Stimulated activated CD8-positive, alpha-beta memory T cell treated with anti-CD3 and anti-CD28 coated beads, Interleukin-12 subunit alpha, Interleukin-12 subunit beta, amount 100 ng/mL, for 24 hours (primary cell): ENCODE measurements at regions not wholly inside any gene's neighbourhood (a gene's known extent, or its start where the extent isn't known, plus 50 kb on each side); places are given as distances from the start of the nearest gene placed in this dataset.
A peak's percentile ranks its signal among the peaks of the same experiment; 100 is the strongest.

ENCODE experiments used
- DNase-seq: peaks from one replicate; pipeline ENCODE4 v3.0.0-alpha.2; 2020; ENCODE audit errors: extremely low read depth

GRCh38 chr12:65598688-65599087, 225.6 kb upstream of the HMGA2 start:
- no peak for DNase-seq

DNA sequence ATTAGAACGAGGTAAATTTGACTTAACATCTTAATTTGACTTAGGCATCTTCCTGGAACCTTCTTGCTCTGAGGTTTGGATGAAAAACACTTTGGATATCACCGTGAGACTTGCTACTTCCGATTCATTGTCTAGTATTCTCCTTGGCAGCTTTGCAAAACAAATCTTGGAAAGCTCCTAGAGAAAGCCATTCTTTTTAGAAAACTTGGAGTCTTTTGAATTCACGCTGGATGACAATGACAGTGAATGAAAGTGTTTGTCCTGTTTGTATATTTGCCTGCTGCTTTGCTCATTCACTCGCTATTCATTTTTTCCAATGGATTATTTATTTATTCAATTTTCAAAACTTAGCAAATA, 222.1 kb upstream of the HMGA2 start:
- no peak for DNase-seq

DNA sequence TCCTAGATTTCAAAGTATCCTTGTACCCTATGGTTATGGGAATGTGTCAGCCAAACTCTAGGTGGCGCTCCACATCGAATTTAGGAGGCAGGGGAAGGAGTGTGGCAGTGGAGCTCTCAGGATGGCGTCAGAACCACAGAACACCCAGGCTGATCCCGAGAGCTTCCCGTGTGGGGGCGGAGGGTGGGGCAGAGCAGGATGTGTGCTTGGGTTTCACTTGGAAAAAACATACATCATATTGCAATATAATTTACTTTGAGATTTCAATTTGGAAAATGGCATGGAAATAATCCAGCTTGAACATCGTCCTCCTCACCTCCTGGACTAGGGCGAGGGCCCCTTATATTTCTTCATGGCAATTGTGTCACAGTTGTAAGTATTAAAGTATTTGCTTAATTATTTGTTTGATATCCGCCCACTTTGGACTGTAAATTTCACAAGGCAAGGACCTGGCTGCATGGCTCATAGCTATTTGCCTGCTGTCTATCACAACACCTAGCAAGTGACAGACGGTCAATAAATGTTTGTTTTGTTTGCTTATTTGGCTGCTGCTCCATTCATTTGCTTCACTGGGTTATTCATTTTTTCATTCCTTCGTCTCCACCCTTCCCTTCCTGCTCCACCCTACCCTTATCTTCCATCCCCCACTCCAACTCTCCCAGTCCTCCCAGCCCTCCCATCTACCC, 221.5 kb upstream of the HMGA2 start:
- DNase-seq = peak; percentile 9

- DNase-seq = no peak
Measured at GRCh38 chr12:65603438-65604351, 220.6 kb upstream of the HMGA2 start.

DNA sequence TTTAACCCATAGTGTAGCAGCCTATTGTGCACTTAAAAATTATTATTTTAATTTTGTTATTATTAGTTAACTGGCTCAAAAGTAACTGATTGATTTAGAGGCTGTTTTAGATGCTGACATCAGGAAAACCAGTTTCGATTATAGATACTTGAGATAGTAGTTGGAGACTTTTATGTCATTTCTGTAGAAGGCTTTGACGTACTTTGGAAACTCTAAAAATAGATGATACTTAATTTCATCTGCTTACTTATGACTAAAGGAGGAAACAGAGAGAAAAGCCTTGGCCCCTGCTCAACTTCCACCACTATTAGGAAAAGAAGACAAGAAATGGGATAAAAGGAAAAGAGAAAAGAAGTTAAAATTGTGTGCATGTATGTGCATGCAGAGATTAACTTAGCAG, 219.3 kb upstream of the HMGA2 start:
- DNase-seq = no peak

GRCh38 chr12:65606008-65606766, 218.1 kb upstream of the HMGA2 start:
- DNase-seq = no peak

GRCh38 chr12:65607401-65607841, 216.9 kb upstream of the HMGA2 start:
- DNase-seq = no peak

DNA sequence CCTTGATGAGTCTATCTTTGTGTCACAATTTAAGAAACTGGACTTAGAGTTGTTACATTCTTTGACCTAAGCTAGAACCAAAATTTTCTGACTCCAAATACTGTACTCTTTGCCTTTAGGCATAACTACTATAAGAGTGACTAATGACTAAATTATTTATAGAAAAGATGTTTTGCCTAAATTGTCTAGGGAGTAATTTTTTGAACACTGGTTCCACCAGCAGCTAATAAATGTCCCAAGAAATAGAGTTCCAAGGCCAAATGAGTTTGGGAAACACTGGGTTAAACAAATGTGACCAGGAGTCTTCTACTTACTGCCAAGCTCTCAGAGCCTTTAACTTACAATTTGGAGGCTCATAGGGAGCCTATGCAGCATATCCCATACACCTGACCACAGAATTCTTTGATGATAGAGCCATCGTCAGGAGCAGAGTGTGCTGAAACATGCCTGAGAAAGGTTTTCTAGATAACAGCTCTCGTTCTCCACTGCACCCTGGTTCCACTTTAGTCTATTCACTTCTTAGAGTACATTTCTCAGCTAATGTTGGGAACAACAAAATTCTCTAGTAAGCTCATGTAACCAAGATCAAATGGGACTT, 215.9 kb upstream of the HMGA2 start:
- DNase-seq = no peak

DNA sequence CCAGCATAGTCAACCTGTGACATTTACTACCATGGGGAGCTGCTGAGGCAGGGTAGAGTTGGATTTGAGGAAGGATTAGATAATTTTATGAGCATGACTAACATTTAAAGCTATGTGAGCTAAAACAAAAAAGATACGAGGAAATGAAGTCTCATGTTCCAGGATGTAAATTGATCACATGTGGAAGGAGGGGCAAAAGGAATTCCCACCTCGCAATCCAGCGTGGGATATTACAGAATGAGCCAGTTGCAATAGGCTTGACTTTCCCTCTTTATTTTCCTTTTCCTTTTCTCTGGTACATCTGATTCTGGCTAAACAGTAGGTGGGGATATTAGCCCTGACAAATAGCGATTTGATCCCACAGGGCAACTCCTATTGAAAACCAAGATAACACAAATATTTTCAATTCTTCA, 214.9 kb upstream of the HMGA2 start:
- no peak for DNase-seq

DNA sequence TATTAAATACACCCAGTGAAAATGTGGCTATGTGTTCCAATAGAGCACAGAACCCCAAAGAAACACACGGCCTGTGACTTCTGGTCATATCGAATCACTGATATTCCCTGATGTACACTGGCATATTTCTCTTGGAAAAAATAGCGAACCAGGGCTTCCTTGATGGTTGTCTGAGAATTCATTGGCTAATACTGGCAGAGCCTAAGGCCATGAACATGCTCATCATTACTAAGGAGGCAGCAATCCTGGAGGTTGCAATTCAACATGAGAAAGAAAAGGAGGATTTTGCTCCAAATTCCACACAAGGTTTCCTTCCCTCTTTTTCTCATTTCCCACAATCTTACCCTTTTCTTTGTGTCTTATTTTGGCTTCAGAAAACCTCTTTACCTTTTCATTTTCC, 212.9 kb upstream of the HMGA2 start:
- no peak for DNase-seq

DNA sequence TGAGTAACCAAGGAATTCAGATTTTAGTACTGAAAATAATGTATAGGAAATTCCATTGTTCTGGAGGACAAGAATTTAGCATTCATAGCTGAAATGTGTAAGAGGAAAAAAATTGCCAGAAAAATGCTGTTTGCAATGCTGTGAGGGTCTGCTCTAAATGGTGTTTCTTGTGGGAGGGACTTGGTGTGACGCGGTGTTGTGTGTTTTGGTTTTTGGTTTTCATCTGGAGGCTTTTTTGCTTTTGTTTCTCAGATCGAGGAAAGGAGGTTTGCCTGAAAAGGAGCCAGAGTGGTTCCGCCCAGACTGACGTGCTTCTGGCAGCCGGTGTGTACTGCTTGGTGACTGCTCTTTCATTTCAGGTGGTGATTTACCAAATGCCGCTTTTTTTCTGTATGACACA, 211.8 kb upstream of the HMGA2 start:
- DNase-seq = no peak

- no peak for DNase-seq
Measured at GRCh38 chr12:65613692-65614091, 210.6 kb upstream of the HMGA2 start.

GRCh38 chr12:65614259-65614889, 209.9 kb upstream of the HMGA2 start:
- no peak for DNase-seq

DNA sequence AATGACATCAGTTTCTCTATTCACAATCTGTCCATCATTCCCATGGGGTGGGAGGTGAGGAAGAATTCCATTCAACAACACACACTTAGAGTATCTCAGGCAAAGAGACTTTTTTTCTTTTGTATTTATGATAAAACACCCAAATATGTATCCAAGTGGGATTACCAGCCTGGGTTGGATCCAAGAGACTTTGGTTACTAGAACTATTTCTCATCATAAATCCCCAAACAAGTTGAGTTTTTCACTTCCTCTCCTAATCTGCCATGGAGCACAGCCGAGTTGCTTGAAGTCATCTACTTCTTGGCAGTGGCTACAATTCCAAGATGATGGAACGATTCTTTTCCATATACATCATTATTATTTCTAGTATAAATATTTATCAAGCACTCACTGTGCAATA, 209.2 kb upstream of the HMGA2 start:
- no peak for DNase-seq

DNA sequence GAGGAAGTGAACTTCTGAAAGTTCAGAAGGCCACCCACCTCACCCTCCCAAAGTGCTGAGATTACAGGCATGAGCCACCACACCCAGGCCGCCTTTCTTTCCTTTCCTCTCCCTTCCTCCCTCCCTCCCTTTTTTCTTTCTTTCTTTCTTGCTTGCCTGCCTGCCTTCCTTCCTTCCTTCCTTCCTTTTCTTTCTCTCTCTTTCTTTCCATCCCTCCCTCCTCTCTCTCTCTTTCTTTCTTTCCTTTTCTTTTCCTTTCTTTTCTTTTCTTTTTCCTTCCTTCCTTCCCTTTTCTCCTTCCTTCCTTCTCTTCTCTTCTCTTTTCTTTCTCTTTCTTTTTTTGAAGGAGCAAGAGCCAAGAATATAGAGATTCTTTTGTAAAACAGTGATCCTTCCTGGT, 208.3 kb upstream of the HMGA2 start:
- no peak for DNase-seq

DNA sequence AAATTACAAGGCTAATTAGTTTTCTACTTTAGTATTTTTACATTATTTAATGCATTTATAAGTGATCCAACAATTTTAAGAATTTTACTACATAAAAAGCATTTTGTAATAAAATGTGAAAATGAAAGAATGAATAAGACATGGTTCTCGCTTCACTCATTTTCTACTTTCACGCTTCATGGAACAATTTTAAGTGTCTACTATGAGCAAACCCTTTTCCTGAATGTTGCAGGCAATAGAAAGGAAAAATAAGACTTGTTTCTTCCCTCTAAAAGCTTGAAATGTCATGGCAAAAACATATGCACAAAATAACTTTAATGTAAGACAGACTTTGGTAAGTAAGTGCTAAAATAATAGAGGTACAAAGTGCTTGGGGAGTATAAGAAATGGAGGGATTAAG, 205.7 kb upstream of the HMGA2 start:
- no peak for DNase-seq

GRCh38 chr12:65619018-65619417, 205.3 kb upstream of the HMGA2 start:
- no peak for DNase-seq

- DNase-seq = no peak
Measured at GRCh38 chr12:65620046-65620445, 204.2 kb upstream of the HMGA2 start.

DNA sequence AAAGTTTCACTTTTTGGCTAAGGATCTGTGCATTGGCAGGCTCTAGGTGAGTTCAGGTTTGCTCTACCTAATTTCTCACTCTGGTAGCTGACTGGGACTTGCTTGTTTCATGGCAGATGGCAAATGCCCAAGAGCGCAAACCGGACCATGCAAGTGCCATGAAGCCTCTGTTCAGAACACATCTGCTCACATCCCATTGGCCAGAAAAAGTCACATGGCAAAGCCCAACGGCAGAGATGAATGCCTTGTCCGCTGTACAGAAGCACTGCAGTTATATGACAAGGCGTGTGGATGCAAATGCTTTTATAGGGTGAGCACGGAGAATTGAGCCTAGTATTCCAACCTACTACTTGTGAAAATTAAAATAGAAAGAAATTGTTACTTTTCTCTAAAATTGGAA, 202.2 kb upstream of the HMGA2 start:
- no peak for DNase-seq

DNA sequence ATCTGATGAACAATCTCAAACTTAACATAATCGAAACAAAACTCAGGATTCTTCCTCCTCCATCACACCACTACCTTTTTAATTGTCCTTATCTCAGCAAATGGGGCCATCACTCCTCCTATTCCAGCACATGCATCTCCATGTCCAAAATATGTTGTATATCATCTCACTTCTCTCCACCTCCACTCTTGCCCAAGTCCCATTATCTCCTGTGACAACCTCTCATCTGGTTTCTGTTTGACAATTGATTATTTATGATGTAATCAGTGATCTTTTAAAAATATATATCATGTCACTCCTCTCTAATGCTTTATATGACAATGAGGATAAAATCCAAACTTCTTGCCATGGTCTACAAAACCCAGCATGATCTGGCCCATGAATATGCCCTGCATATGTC, 200.8 kb upstream of the HMGA2 start:
- no peak for DNase-seq

GRCh38 chr12:65624554-65625086, 199.7 kb upstream of the HMGA2 start:
- no peak for DNase-seq
